ENCODE measurements at regions not wholly inside any gene's neighbourhood (a gene's known extent, or its start where the extent isn't known, plus 50 kb on each side); places are given as distances from the start of the nearest gene placed in this dataset.

GRCh38 chr5:129384193-129384592 is 75.9 kb upstream of the ADAMTS19 start:
- TF ChIP-seq ZNF335 (tag by site-specific recombination; conservative IDR thresholded peaks at IDR 0.05) (no peak), ZNF274 (IDR thresholded peaks at IDR 0.05; ENCODE audit: low read length) (no peak), ZNF274 (tag by site-specific recombination; IDR thresholded peaks at IDR 0.05; ENCODE audit: borderline replicate concordance) (no peak), SP2 (tag by site-specific recombination; IDR thresholded peaks at IDR 0.05) (no peak)

Measured in HEK293 (cell line).